HCT116 (cell line): ENCODE measurements at regions not wholly inside any gene's neighbourhood (a gene's known extent, or its start where the extent isn't known, plus 50 kb on each side); places are given as distances from the start of the nearest gene placed in this dataset.
"Not testable (repeated sequence)": the region's sequence is repeated elsewhere in the genome, so short reads cannot be mapped to it uniquely, and the experiment has no call there.

Source experiments
- ATAC-seq: fragments of 200-7000 bp; cut with Tn5 transposase; 2 replicates; pipeline ENCODE4 v1.9.1; 2020; ENCODE audit warnings: mild to moderate bottlenecking, moderate library complexity
- BruUV-seq: library from RNA; stranded (reverse); fragments of 400-500 nt; replicated peaks from 2 replicates; lab custom pipeline; 2021; lab: Mats Ljungman, UMichigan
- CTCF ChIA-PET: fragments of 300-600 bp; sonication (Branson Sonifier 250); formaldehyde crosslinking; loops from one replicate; lab custom pipeline; 2021; ENCODE audit warnings: antibody characterized with exemption; lab: Charles Lee
- POLR2A ChIA-PET: fragments of 300-600, 350-600 bp; sonication (Branson Sonifier 250); formaldehyde crosslinking; loops from one replicate; lab custom pipeline; 2021; ENCODE audit warnings: antibody characterized with exemption; lab: Charles Lee
- RAD21 ChIA-PET, 2 experiments: fragments of 300-600 bp; sonication (Branson Sonifier 250); formaldehyde crosslinking; loops; one replicate each; lab custom pipeline; 2023; ENCODE audit warnings: low total read pairs in 2 of 2; ENCODE audit not compliant: uncharacterized antibody in 2 of 2, unreplicated experiment in 2 of 2, low non-redundant PET in 1 of 2; lab: Charles Lee
- DNase-seq: peaks from one replicate; pipeline ENCODE4 v3.0.0-alpha.2; 2010; ENCODE audit warnings: low read depth, low spot score
- H2AFZ ChIP-seq: fragments of 200-600 bp; shearing (Covaris generic), sonication (generic); 2 replicates; pipeline ENCODE4 v1.6.1; 2017; ENCODE audit warnings: low read depth, mixed run types, mixed read lengths, antibody characterized with exemption, low read length; ENCODE audit not compliant: poor library complexity, severe bottlenecking
- H3K27ac ChIP-seq: 2 replicates; pipeline ENCODE4 v1.5.1; 2012; ENCODE audit warnings: low read depth, low read length
- H3K27me3 ChIP-seq: fragments of 200-600 bp; sonication (generic); 2 replicates; pipeline ENCODE4 v1.6.1; 2016; ENCODE audit warnings: mixed run types, low read length, mixed read lengths; ENCODE audit not compliant: insufficient read depth
- H3K36me3 ChIP-seq, 2 experiments: fragments of 200-500 bp in 1 of 2; fragments of 200-600 bp in 1 of 2; sonication (Bioruptor generic) in 1 of 2; sonication (generic) in 1 of 2; 2 replicates each; pipeline versions ENCODE4 v1.5.1 to v1.6.1; 2014 to 2016; ENCODE audit warnings: low read length in 2 of 2, inconsistent platforms in 1 of 2, mixed read lengths in 1 of 2, mixed run types in 1 of 2; ENCODE audit not compliant: insufficient read depth in 2 of 2, control insufficient read depth in 1 of 2
- H3K4me1 ChIP-seq, 2 experiments: fragments of 200-600 bp in 1 of 2; sonication (generic) in 1 of 2; 2 replicates each; pipeline versions ENCODE4 v1.5.1 to v1.6.1; 2012 to 2017; ENCODE audit warnings: low read length in 2 of 2, inconsistent platforms in 1 of 2, mild to moderate bottlenecking in 1 of 2, mixed read lengths in 1 of 2, mixed run types in 1 of 2, moderate library complexity in 1 of 2; ENCODE audit not compliant: insufficient read depth in 2 of 2, control insufficient read depth in 1 of 2
- H3K4me2 ChIP-seq: fragments of 200-600 bp; sonication (generic); 2 replicates; pipeline ENCODE4 v1.6.1; 2017; ENCODE audit warnings: mixed run types, low read length, mixed read lengths
- H3K4me3 ChIP-seq, 2 experiments: fragments of 200-600 bp in 1 of 2; sonication (generic) in 1 of 2; replicated peaks in 1 of 2; 2 replicates each; pipeline ENCODE4 v1.5.1; 2011 to 2016; ENCODE audit warnings: low read length in 2 of 2, control low read depth in 1 of 2, low read depth in 1 of 2, mild to moderate bottlenecking in 1 of 2, mixed read lengths in 1 of 2, mixed run types in 1 of 2
- H3K79me2 ChIP-seq: fragments of 200-600 bp; sonication (generic); 2 replicates; pipeline ENCODE4 v1.6.1; 2017; ENCODE audit warnings: mild to moderate bottlenecking, mixed run types, low read length, moderate library complexity, mixed read lengths; ENCODE audit not compliant: insufficient read depth
- H3K9ac ChIP-seq: fragments of 200-600 bp; sonication (generic); 2 replicates; pipeline ENCODE4 v1.6.1; 2016; ENCODE audit warnings: low read length, mixed read lengths
- H3K9me2 ChIP-seq: fragments of 200-600 bp; sonication (generic), shearing (Covaris generic); 2 replicates; pipeline ENCODE4 v1.6.1; 2017; ENCODE audit warnings: mixed run types, mild to moderate bottlenecking, moderate library complexity; ENCODE audit not compliant: insufficient read depth
- H3K9me3 ChIP-seq, 2 experiments: fragments of 200-500 bp in 1 of 2; fragments of 200-600 bp in 1 of 2; sonication (Bioruptor generic) in 1 of 2; sonication (generic) in 1 of 2; 2 replicates each; pipeline ENCODE4 v1.6.1; 2014 to 2017; ENCODE audit warnings: low read length in 2 of 2, mixed read lengths in 2 of 2, inconsistent platforms in 1 of 2, low read depth in 1 of 2, mild to moderate bottlenecking in 1 of 2, mixed run types in 1 of 2, moderate library complexity in 1 of 2; ENCODE audit not compliant: control insufficient read depth in 1 of 2, insufficient read depth in 1 of 2
- H4K20me1 ChIP-seq: fragments of 200-600 bp; sonication (generic), shearing (Covaris generic); 2 replicates; pipeline ENCODE4 v1.6.1; 2017; ENCODE audit warnings: mixed run types, mild to moderate bottlenecking, moderate library complexity; ENCODE audit not compliant: insufficient read depth
- ATF3 ChIP-seq: IDR thresholded peaks from 2 replicates; pipeline ENCODE4 v1.6.1; 2012
- CBX3 ChIP-seq: IDR thresholded peaks from 2 replicates; pipeline ENCODE4 v1.6.1; 2012; ENCODE audit warnings: low read depth
- EZH2phosphoT487 ChIP-seq: fragments of 200-600 bp; IDR thresholded peaks from 2 replicates; pipeline ENCODE4 v1.6.1; 2018; ENCODE audit warnings: antibody characterized with exemption, borderline replicate concordance
- MAX ChIP-seq: IDR thresholded peaks from 2 replicates; pipeline ENCODE4 v1.6.1; 2012
- POLR2AphosphoS5 ChIP-seq: IDR thresholded peaks from 2 replicates; pipeline ENCODE4 v1.6.1; 2011; ENCODE audit warnings: mild to moderate bottlenecking, low read depth, low read length, moderate library complexity
- REST ChIP-seq: IDR thresholded peaks from 2 replicates; pipeline ENCODE4 v1.6.1; 2012; ENCODE audit warnings: low read depth
- SP1 ChIP-seq: IDR thresholded peaks from 2 replicates; pipeline ENCODE4 v1.6.1; 2012; ENCODE audit warnings: low read depth
- TCF7L2 ChIP-seq: IDR thresholded peaks from 2 replicates; pipeline ENCODE4 v1.7.0; 2011; ENCODE audit warnings: borderline replicate concordance, inconsistent platforms; ENCODE audit not compliant: insufficient read depth, insufficient read length; ENCODE audit errors: extremely low read depth
- YY1 ChIP-seq: IDR thresholded peaks from 2 replicates; pipeline ENCODE4 v1.6.1; 2011; ENCODE audit warnings: low read length, low read depth, moderate library complexity, mild to moderate bottlenecking; ENCODE audit not compliant: insufficient replicate concordance; ENCODE audit errors: extremely low read depth
- ZBTB33 ChIP-seq: IDR thresholded peaks from 2 replicates; pipeline ENCODE4 v1.6.1; 2011; ENCODE audit warnings: mild to moderate bottlenecking, low read length, moderate library complexity; ENCODE audit not compliant: insufficient replicate concordance; ENCODE audit errors: extremely low read depth
- ZNF274 ChIP-seq: fragments of 200-500 bp; sonication (Bioruptor generic); IDR thresholded peaks from 2 replicates; pipeline ENCODE4 v1.6.1; 2014; ENCODE audit warnings: mild to moderate bottlenecking, low read depth, low read length, inconsistent platforms
- intact Hi-C: fragments of 100-400 bp; cut with micrococcal nuclease; formaldehyde crosslinking; loops from 2 replicates; pipeline ENCODE4 v1.10.0; 2022

GRCh38 chr2:39865751-39866150 is 86.7 kb upstream of the THUMPD2 start (continued):
- TF ChIP-seq REST, result no peak
- TF ChIP-seq TCF7L2, result no peak

- not testable (repeated sequence) for H3K4me1 ChIP-seq, H3K27me3 ChIP-seq
These were observed 84.6 kb upstream of the THUMPD2 start for GRCh38 chr2:39863672-39864071.

GRCh38 chr2:39860538-39860937 is 81.5 kb upstream of the THUMPD2 start:
- ATAC-seq (no peak), DNase-seq (no peak)
- intact Hi-C loops, result no loop called here
- Histone ChIP-seq H3K9me3 (no peaks in the 10 kb centered on the region), H3K79me2 (no peaks in the 10 kb centered on the region), H4K20me1 (no peaks in the 10 kb centered on the region), H3K27me3 (no peaks in the 10 kb centered on the region), H3K4me2 (no peak overlapping the region), H3K9me2 (no peaks in the 10 kb centered on the region), H3K36me3 (no peaks in the 10 kb centered on the region), H3K27ac (no peak overlapping the region), H2AFZ (no peak overlapping the region), H3K4me1 (no peaks in the 10 kb centered on the region), H3K4me3 (no peak overlapping the region), H3K9ac (no peak overlapping the region)
- POLR2A ChIA-PET, result no interaction called here
- TF ChIP-seq MAX (no peak), ZNF274 (no peak), SP1 (no peak), POLR2AphosphoS5 (no peak), YY1 (no peak), ATF3 (no peak), CBX3 (no peak), ZBTB33 (no peak), EZH2phosphoT487 (no peak)
- CTCF ChIA-PET, result no interaction called here
- no TSS peak for BruUV-seq
- RAD21 ChIA-PET, result no interaction called here

More at GRCh38 chr2:39863672-39864071, 84.6 kb upstream of the THUMPD2 start:
- H3K36me3 ChIP-seq, CTCF ChIA-PET, H3K9me2 ChIP-seq, H2AFZ ChIP-seq, ATAC-seq, H4K20me1 ChIP-seq, RAD21 ChIA-PET, H3K27ac ChIP-seq, H3K4me2 ChIP-seq, intact Hi-C loops, BruUV-seq, H3K9me3 ChIP-seq, DNase-seq, POLR2A ChIA-PET, H3K4me3 ChIP-seq, H3K79me2 ChIP-seq, H3K9ac ChIP-seq: not testable (repeated sequence)
